ENCODE measurements at regions not wholly inside any gene's neighbourhood (a gene's known extent, or its start where the extent isn't known, plus 50 kb on each side); places are given as distances from the start of the nearest gene placed in this dataset.

GRCh38 chr1:90838720-90839119 is 121.6 kb upstream of the BARHL2 start:
- TF ChIP-seq EZH2 (IDR thresholded peaks at IDR 0.05) = no peak
- no peak for TF ChIP-seq POLR2AphosphoS5 (IDR thresholded peaks at IDR 0.05; ENCODE audit: borderline replicate concordance, low read depth, low read length)
